ENCODE measurements at regions not wholly inside any gene's neighbourhood (a gene's known extent, or its start where the extent isn't known, plus 50 kb on each side); places are given as distances from the start of the nearest gene placed in this dataset.
"Not testable (repeated sequence)": the region's sequence is repeated elsewhere in the genome, so short reads cannot be mapped to it uniquely, and the experiment has no call there.

GRCh38 chr7:65549589-65550443, 176.2 kb downstream of the ZNF92 start:
- TF ChIP-seq POLR2A, POLR2AphosphoS5, TAF1, POU2F2, SPI1 (IDR thresholded peaks at IDR 0.05; ENCODE audit: low read depth, low read length): not testable (repeated sequence)
